ENCODE measurements at regions not wholly inside any gene's neighbourhood (a gene's known extent, or its start where the extent isn't known, plus 50 kb on each side); places are given as distances from the start of the nearest gene placed in this dataset.

GRCh38 chr7:28889290-28889689, 68.8 kb downstream of the TRIL start:
- H3K4me2 ChIP-seq (ENCODE audit: insufficient read depth, insufficient read length, low read length), result no peak overlapping the region
- peak; percentile 53 for DNase-seq
- peaks cover 0 to 6% (median 2%) of the 10 kb centered on the region in 3 experiments; a peak in 3 of 7 replicates for H3K36me3 Mint-ChIP-seq (ENCODE audit: insufficient read depth in 1 of 3, low read depth in 3 of 3)

More at GRCh38 chr7:28889290-28889689, 68.8 kb downstream of the TRIL start:
- Mint-ChIP-seq H3K27ac (peak overlapping the region; percentile 4 to 95 (median 88)), H3K4me1 (peaks cover 38 to 39% of the 10 kb centered on the region in 2 experiments), H3K9me3 (peaks cover 2 to 3% of the 10 kb centered on the region in 2 experiments; a peak in 2 of 5 replicates), H3K4me3 (peak overlapping the region in 1 of 2 experiments; percentile 30; a peak in 1 of 5 replicates), H3K27me3 (ENCODE audit: low read depth) (no peaks in the 10 kb centered on the region)
- no peaks in the 10 kb centered on the region for H3K23me2 ChIP-seq (ENCODE audit: insufficient read length, low read depth, low read length, poor library complexity, severe bottlenecking)
- no peak overlapping the region for H2BK15ac ChIP-seq (ENCODE audit: low read depth, low read length)
- no peaks in the 10 kb centered on the region for H3K79me1 ChIP-seq (ENCODE audit: insufficient read depth, low read depth, low read length, poor library complexity, severe bottlenecking)
- no peak overlapping the region for H4K91ac ChIP-seq (ENCODE audit: insufficient read length, low read depth, low read length)
- no CpG with 5 or more reads among the region's 4 CpGs for WGBS (ENCODE audit: extremely low coverage, insufficient read length, low lambda C conversion rate)
- H3K23ac ChIP-seq (ENCODE audit: insufficient read length, low read depth, low read length), result no peak overlapping the region
- H3K9me3 ChIP-seq (ENCODE audit: control insufficient read depth, low read depth, low read length), result no peaks in the 10 kb centered on the region
- no peaks in the 10 kb centered on the region for H3K27me3 ChIP-seq (ENCODE audit: insufficient read depth, low read length)
- no peak overlapping the region for H2AK5ac ChIP-seq (ENCODE audit: insufficient read length, low read length)
- no peak overlapping the region for H3K56ac ChIP-seq (ENCODE audit: insufficient read length, low read depth, low read length)
- no peak overlapping the region for H3K14ac ChIP-seq (ENCODE audit: insufficient read depth, low read length)
- no peak overlapping the region for H4K5ac ChIP-seq (ENCODE audit: insufficient read length, low read depth, low read length)
- H3K18ac ChIP-seq (ENCODE audit: insufficient read length, low read depth, low read length), result no peak overlapping the region
- no peak overlapping the region for H2AFZ ChIP-seq (ENCODE audit: low read length)
- H4K20me1 ChIP-seq (ENCODE audit: control insufficient read depth, insufficient read depth, insufficient read length), result no peaks in the 10 kb centered on the region
- no peak overlapping the region for H3K9ac ChIP-seq (ENCODE audit: extremely low read depth, insufficient read length, low read length)
- peak overlapping the region; percentile 68 for H3K27ac ChIP-seq (ENCODE audit: insufficient read length, low read depth, low read length)
- TF ChIP-seq CTCF (conservative IDR thresholded peaks at IDR 0.05), result no peak
- H2BK5ac ChIP-seq (ENCODE audit: insufficient read length, low read length), result no peak overlapping the region
- H3K4me1 ChIP-seq (ENCODE audit: insufficient read depth, low read length), result peaks cover 4% of the 10 kb centered on the region; the same call in 1 of the 2 replicates
- H2BK120ac ChIP-seq (ENCODE audit: low read depth, low read length, poor library complexity, severe bottlenecking), result no peak overlapping the region
- H3K4ac ChIP-seq (ENCODE audit: low read depth, low read length), result no peak overlapping the region
- no peaks in the 10 kb centered on the region for H3K79me2 ChIP-seq (ENCODE audit: insufficient read depth, low read length)
- no peak overlapping the region for H2BK12ac ChIP-seq (ENCODE audit: insufficient read length, low read depth, low read length)
- no peak overlapping the region for H4K8ac ChIP-seq (replicated peaks; ENCODE audit: insufficient read length, low read depth, low read length)
- H3T11ph ChIP-seq (ENCODE audit: low read length), result no peak overlapping the region
- no peak overlapping the region for H2BK20ac ChIP-seq (ENCODE audit: low read depth, low read length, poor library complexity, severe bottlenecking)
